ENCODE measurements at regions not wholly inside any gene's neighbourhood (a gene's known extent, or its start where the extent isn't known, plus 50 kb on each side); places are given as distances from the start of the nearest gene placed in this dataset.

DNA sequence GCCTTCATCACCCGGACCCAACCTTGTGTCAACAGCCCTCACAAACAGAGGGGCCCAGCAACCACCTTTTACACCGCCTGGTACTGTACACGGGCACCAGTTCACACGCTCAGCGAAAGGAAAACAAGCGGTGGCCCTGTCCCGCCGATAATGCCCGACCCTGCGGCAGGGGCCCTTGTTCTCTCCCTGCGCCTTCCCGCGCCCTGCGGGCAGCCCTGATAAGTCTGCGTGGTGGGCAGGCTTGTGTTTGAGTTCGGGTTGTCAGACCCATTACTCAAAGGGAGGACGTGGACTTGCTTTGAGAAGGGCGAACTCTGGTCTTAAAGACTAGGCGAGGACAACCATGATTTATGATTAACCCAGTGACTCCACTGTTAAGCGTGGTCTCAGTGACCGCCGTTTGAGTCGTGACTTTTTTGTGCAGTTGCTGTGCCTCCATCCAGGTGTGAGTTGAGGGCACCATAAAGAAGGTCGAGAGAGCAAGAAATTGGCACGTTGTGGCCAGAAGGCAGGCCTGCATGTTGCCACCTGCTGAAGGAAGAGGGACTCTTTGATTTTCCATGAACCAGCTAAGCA lies 167.4 kb upstream of the GATA6 start (continued):
- TF ChIP-seq, protein P1, sequence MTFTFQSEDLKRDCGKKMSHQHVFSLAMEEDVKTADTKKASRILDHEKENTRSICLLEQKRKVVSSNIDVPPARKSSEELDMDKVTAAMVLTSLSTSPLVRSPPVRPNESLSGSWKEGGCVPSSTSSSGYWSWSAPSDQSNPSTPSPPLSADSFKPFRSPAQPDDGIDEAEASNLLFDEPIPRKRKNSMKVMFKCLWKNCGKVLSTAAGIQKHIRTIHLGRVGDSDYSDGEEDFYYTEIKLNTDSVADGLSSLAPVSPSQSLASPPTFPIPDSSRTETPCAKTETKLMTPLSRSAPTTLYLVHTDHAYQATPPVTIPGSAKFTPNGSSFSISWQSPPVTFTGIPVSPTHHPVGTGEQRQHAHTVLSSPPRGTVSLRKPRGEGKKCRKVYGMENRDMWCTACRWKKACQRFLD (CRISPR knock-in tag; IDR thresholded peaks at IDR 0.05; ENCODE audit: borderline replicate concordance): 0 out of 2 replicates have a peak, but pooled peaks have one; percentile 61
- TF ChIP-seq ZNF564 (CRISPR knock-in tag; IDR thresholded peaks at IDR 0.05): peak; percentile 52; the same call in 1 of the 2 replicates
- TF ChIP-seq, protein P2, sequence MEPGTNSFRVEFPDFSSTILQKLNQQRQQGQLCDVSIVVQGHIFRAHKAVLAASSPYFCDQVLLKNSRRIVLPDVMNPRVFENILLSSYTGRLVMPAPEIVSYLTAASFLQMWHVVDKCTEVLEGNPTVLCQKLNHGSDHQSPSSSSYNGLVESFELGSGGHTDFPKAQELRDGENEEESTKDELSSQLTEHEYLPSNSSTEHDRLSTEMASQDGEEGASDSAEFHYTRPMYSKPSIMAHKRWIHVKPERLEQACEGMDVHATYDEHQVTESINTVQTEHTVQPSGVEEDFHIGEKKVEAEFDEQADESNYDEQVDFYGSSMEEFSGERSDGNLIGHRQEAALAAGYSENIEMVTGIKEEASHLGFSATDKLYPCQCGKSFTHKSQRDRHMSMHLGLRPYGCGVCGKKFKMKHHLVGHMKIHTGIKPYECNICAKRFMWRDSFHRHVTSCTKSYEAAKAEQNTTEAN (CRISPR knock-in tag; conservative IDR thresholded peaks at IDR 0.05): 0 out of 2 replicates have a peak, but pooled peaks have one; percentile 32
- peak; percentile 91; the same call in 1 of the 2 replicates for TF ChIP-seq MTA1 (CRISPR knock-in tag; IDR thresholded peaks at IDR 0.05; ENCODE audit: borderline replicate concordance)
- TF ChIP-seq ZNF660 (CRISPR knock-in tag; IDR thresholded peaks at IDR 0.05; ENCODE audit: borderline replicate concordance, low read depth): no peak
- TF ChIP-seq PAF1 (CRISPR knock-in tag; IDR thresholded peaks at IDR 0.05): no peak
- TF ChIP-seq, protein P3, sequence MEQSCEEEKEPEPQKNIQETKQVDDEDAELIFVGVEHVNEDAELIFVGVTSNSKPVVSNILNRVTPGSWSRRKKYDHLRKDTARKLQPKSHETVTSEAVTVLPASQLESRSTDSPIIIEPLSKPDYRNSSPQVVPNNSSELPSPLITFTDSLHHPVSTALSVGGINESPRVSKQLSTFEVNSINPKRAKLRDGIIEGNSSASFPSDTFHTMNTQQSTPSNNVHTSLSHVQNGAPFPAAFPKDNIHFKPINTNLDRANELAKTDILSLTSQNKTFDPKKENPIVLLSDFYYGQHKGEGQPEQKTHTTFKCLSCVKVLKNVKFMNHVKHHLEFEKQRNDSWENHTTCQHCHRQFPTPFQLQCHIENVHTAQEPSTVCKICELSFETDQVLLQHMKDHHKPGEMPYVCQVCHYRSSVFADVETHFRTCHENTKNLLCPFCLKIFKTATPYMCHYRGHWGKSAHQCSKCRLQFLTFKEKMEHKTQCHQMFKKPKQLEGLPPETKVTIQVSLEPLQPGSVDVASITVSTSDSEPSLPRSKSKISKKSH (CRISPR knock-in tag; IDR thresholded peaks at IDR 0.05; ENCODE audit: borderline replicate concordance): peak; percentile 73; the same call in 1 of the 2 replicates
- no peak for TF ChIP-seq ATF1 (CRISPR knock-in tag; IDR thresholded peaks at IDR 0.05)
- no peak for TF ChIP-seq SMAD3 (CRISPR knock-in tag; IDR thresholded peaks at IDR 0.05)
- TF ChIP-seq RXRA (CRISPR knock-in tag; IDR thresholded peaks at IDR 0.05): peak; percentile 67
- TF ChIP-seq ZNF441 (CRISPR knock-in tag; IDR thresholded peaks at IDR 0.05; ENCODE audit: borderline replicate concordance): peak; percentile 46; the same call in 1 of the 2 replicates
- 0 out of 2 replicates have a peak, but pooled peaks have one; percentile 39 for TF ChIP-seq ZBTB3 (CRISPR knock-in tag; IDR thresholded peaks at IDR 0.05; ENCODE audit: borderline replicate concordance, low read depth)
- TF ChIP-seq, protein P4, sequence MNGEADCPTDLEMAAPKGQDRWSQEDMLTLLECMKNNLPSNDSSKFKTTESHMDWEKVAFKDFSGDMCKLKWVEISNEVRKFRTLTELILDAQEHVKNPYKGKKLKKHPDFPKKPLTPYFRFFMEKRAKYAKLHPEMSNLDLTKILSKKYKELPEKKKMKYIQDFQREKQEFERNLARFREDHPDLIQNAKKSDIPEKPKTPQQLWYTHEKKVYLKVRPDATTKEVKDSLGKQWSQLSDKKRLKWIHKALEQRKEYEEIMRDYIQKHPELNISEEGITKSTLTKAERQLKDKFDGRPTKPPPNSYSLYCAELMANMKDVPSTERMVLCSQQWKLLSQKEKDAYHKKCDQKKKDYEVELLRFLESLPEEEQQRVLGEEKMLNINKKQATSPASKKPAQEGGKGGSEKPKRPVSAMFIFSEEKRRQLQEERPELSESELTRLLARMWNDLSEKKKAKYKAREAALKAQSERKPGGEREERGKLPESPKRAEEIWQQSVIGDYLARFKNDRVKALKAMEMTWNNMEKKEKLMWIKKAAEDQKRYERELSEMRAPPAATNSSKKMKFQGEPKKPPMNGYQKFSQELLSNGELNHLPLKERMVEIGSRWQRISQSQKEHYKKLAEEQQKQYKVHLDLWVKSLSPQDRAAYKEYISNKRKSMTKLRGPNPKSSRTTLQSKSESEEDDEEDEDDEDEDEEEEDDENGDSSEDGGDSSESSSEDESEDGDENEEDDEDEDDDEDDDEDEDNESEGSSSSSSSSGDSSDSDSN (CRISPR knock-in tag; IDR thresholded peaks at IDR 0.05): peak; percentile 71
- 0 out of 2 replicates have a peak, but pooled peaks have one; percentile 46 for TF ChIP-seq GZF1 (CRISPR knock-in tag; IDR thresholded peaks at IDR 0.05)
- TF ChIP-seq, protein P5, sequence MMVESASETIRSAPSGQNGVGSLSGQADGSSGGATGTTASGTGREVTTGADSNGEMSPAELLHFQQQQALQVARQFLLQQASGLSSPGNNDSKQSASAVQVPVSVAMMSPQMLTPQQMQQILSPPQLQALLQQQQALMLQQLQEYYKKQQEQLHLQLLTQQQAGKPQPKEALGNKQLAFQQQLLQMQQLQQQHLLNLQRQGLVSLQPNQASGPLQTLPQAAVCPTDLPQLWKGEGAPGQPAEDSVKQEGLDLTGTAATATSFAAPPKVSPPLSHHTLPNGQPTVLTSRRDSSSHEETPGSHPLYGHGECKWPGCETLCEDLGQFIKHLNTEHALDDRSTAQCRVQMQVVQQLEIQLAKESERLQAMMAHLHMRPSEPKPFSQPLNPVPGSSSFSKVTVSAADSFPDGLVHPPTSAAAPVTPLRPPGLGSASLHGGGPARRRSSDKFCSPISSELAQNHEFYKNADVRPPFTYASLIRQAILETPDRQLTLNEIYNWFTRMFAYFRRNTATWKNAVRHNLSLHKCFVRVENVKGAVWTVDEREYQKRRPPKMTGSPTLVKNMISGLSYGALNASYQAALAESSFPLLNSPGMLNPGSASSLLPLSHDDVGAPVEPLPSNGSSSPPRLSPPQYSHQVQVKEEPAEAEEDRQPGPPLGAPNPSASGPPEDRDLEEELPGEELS (CRISPR knock-in tag; IDR thresholded peaks at IDR 0.05): peak; percentile 70
- peak; percentile 48; the same call in 1 of the 2 replicates for TF ChIP-seq KMT2A (CRISPR knock-in tag; IDR thresholded peaks at IDR 0.05)
- TF ChIP-seq MIXL1 (CRISPR knock-in tag; IDR thresholded peaks at IDR 0.05): peak; percentile 30; the same call in 1 of the 2 replicates
- TF ChIP-seq ZMYM2 (CRISPR knock-in tag; IDR thresholded peaks at IDR 0.05): peak; percentile 65
- TF ChIP-seq HOXA5 (CRISPR knock-in tag; IDR thresholded peaks at IDR 0.05): no peak
